GM12878 (cell line): ENCODE measurements at regions not wholly inside any gene's neighbourhood (a gene's known extent, or its start where the extent isn't known, plus 50 kb on each side); places are given as distances from the start of the nearest gene placed in this dataset.

Experiments
- BCL11A ChIP-seq: IDR thresholded peaks from 2 replicates; pipeline ENCODE4 v1.6.1; 2011; ENCODE audit warnings: low read depth, low read length
- CREM ChIP-seq: IDR thresholded peaks from 2 replicates; pipeline ENCODE4 v1.6.1; 2014; ENCODE audit warnings: antibody characterized with exemption, low read depth
- EP300 ChIP-seq, 2 experiments: fragments of 150-350 bp in 1 of 2; IDR thresholded peaks; 2 replicates each; pipeline ENCODE4 v1.6.1; 2011 to 2012; ENCODE audit warnings: low read depth in 2 of 2, low read length in 2 of 2, borderline replicate concordance in 1 of 2, improper control_type of control experiment in 1 of 2, inconsistent platforms in 1 of 2; ENCODE audit not compliant: control insufficient read depth in 1 of 2
- ETV6 ChIP-seq, 2 experiments: fragments of 450-650 bp in 1 of 2; IDR thresholded peaks in 1 of 2; conservative IDR thresholded peaks in 1 of 2; 2 replicates each; pipeline ENCODE4 v1.6.1; 2014; ENCODE audit warnings: antibody characterized with exemption in 1 of 2, borderline replicate concordance in 1 of 2, low read depth in 1 of 2, mild to moderate bottlenecking in 1 of 2, moderate library complexity in 1 of 2
- GABPA ChIP-seq: IDR thresholded peaks from 2 replicates; pipeline ENCODE4 v1.6.1; 2014; ENCODE audit warnings: antibody characterized with exemption, low read depth, mild to moderate bottlenecking, inconsistent platforms
- PML ChIP-seq: IDR thresholded peaks from 2 replicates; pipeline ENCODE4 v1.6.1; 2012; ENCODE audit warnings: low read length, inconsistent platforms
- RELA ChIP-seq: fragments of 450-650 bp; IDR thresholded peaks from 2 replicates; pipeline ENCODE4 v1.8.0; 2014; ENCODE audit warnings: borderline replicate concordance; ENCODE audit not compliant: partially characterized antibody
- STAT3 ChIP-seq: IDR thresholded peaks from 2 replicates; pipeline ENCODE4 v1.6.1; 2011; ENCODE audit warnings: low read depth, low read length, improper control_type of control experiment
- SUPT20H ChIP-seq: IDR thresholded peaks from 2 replicates; pipeline ENCODE4 v1.6.1; 2011; ENCODE audit warnings: low read depth, mild to moderate bottlenecking, low read length, moderate library complexity, borderline replicate concordance; ENCODE audit not compliant: control insufficient read depth
- ZNF274 ChIP-seq: IDR thresholded peaks from one replicate; pipeline ENCODE4 v1.8.0; 2011; ENCODE audit not compliant: insufficient read length, insufficient read depth
- TF ChIP-seq, protein P1 (sequence below): IDR thresholded peaks from 2 replicates; pipeline ENCODE4 v1.6.1; 2012; ENCODE audit warnings: low read length, inconsistent platforms
- TF ChIP-seq, protein P2 (sequence below): fragments of 450-650 bp; IDR thresholded peaks from 2 replicates; pipeline ENCODE4 v1.6.1; 2017; ENCODE audit warnings: antibody characterized with exemption, mild to moderate bottlenecking, moderate library complexity
- TF ChIP-seq, protein P3 (sequence below): fragments of 450-650 bp; IDR thresholded peaks from 2 replicates; pipeline ENCODE4 v1.6.1; 2014; ENCODE audit warnings: mild to moderate bottlenecking

DNA sequence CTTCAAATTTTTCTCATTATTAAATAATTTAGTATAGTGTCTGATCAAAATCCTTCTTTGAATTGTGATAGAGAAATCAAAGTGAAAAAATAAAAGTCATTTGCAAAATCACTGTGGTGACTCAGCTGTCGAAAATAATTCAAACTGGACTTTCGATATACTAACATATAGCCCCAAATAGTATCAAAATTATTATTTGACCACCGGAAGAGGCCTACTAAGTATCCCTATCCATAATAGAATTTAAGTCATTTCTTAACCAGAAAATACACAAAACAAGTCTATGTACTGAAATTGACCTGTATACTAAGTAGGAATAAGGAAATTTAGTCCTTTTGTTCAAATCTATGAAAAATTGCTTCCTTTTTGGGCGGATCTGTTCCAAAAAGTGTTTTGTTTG, 180.7 kb downstream of the MRPL39 start (continued):
- TF ChIP-seq, protein P1, sequence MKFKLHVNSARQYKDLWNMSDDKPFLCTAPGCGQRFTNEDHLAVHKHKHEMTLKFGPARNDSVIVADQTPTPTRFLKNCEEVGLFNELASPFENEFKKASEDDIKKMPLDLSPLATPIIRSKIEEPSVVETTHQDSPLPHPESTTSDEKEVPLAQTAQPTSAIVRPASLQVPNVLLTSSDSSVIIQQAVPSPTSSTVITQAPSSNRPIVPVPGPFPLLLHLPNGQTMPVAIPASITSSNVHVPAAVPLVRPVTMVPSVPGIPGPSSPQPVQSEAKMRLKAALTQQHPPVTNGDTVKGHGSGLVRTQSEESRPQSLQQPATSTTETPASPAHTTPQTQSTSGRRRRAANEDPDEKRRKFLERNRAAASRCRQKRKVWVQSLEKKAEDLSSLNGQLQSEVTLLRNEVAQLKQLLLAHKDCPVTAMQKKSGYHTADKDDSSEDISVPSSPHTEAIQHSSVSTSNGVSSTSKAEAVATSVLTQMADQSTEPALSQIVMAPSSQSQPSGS: peak; percentile 76; the same call in 1 of the 2 replicates
- TF ChIP-seq GABPA: peak; percentile 53; the same call in 1 of the 2 replicates
- TF ChIP-seq, protein P2, sequence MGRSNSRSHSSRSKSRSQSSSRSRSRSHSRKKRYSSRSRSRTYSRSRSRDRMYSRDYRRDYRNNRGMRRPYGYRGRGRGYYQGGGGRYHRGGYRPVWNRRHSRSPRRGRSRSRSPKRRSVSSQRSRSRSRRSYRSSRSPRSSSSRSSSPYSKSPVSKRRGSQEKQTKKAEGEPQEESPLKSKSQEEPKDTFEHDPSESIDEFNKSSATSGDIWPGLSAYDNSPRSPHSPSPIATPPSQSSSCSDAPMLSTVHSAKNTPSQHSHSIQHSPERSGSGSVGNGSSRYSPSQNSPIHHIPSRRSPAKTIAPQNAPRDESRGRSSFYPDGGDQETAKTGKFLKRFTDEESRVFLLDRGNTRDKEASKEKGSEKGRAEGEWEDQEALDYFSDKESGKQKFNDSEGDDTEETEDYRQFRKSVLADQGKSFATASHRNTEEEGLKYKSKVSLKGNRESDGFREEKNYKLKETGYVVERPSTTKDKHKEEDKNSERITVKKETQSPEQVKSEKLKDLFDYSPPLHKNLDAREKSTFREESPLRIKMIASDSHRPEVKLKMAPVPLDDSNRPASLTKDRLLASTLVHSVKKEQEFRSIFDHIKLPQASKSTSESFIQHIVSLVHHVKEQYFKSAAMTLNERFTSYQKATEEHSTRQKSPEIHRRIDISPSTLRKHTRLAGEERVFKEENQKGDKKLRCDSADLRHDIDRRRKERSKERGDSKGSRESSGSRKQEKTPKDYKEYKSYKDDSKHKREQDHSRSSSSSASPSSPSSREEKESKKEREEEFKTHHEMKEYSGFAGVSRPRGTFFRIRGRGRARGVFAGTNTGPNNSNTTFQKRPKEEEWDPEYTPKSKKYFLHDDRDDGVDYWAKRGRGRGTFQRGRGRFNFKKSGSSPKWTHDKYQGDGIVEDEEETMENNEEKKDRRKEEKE: no peak
- TF ChIP-seq PML: 0 out of 2 replicates have a peak, but pooled peaks have one; percentile 52
- TF ChIP-seq BCL11A: peak; percentile 65; the same call in 1 of the 2 replicates
- TF ChIP-seq CREM: peak; percentile 72
- TF ChIP-seq SUPT20H: no peak
- TF ChIP-seq ZNF274: no peak
- no peak for TF ChIP-seq STAT3
- peak in 1 of 2 experiments; percentile 45; a peak in 1 of 4 replicates for TF ChIP-seq ETV6 (conservative IDR thresholded peaks at IDR 0.05 in 1 of 2, IDR thresholded peaks at IDR 0.05 in 1 of 2; ENCODE audit: borderline replicate concordance in 1 of 2, low read depth in 1 of 2)
- TF ChIP-seq EP300 (IDR thresholded peaks at IDR 0.05; ENCODE audit: borderline replicate concordance in 1 of 2, control insufficient read depth in 1 of 2, low read depth in 2 of 2, low read length in 2 of 2): no peak; a peak in 1 of 4 replicates
- no peak for TF ChIP-seq RELA
- TF ChIP-seq, protein P3, sequence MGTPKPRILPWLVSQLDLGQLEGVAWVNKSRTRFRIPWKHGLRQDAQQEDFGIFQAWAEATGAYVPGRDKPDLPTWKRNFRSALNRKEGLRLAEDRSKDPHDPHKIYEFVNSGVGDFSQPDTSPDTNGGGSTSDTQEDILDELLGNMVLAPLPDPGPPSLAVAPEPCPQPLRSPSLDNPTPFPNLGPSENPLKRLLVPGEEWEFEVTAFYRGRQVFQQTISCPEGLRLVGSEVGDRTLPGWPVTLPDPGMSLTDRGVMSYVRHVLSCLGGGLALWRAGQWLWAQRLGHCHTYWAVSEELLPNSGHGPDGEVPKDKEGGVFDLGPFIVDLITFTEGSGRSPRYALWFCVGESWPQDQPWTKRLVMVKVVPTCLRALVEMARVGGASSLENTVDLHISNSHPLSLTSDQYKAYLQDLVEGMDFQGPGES: no peak
